Naive thymus-derived CD8-positive, alpha-beta T cell (primary cell): ENCODE measurements at regions not wholly inside any gene's neighbourhood (a gene's known extent, or its start where the extent isn't known, plus 50 kb on each side); places are given as distances from the start of the nearest gene placed in this dataset.

ENCODE experiments used
- ATAC-seq, 2 donors: fragments of 150-1000 bp; cut with Tn5 transposase in 1 of 2; sonication (Bioruptor Pico), chemical (Tn5 transposase) in 1 of 2; 1 replicate in 1 of 2; 2 replicates in 1 of 2; pipeline ENCODE4 v1.10.0; 2021; ENCODE audit warnings: mild to moderate bottlenecking in 2 of 2, moderate library complexity in 2 of 2
- POLR2A ChIA-PET: fragments of 350-600 bp; sonication (Branson Sonifier 250); formaldehyde crosslinking; loops from one replicate; lab custom pipeline; 2021; ENCODE audit warnings: antibody characterized with exemption; lab: Charles Lee
- DNase-seq, 10 donors: peaks; one replicate each; pipeline versions ENCODE4 v3.0.0 to v3.0.0-alpha.2; 2020 to 2022
- H3K27ac Mint-ChIP-seq, 10 donors: one replicate each; pipeline ENCODE4 v1.8.0; 2020 to 2022; ENCODE audit warnings: mild to moderate bottlenecking in 10 of 10, mixed read lengths in 10 of 10, moderate library complexity in 4 of 10, inconsistent platforms in 1 of 10
- H3K27me3 Mint-ChIP-seq, 5 donors: one replicate each; pipeline ENCODE4 v1.8.0; 2021 to 2022; ENCODE audit warnings: mixed read lengths in 5 of 5
- H3K36me3 Mint-ChIP-seq, 3 donors: one replicate each; pipeline ENCODE4 v1.8.0; 2020 to 2022; ENCODE audit warnings: mixed read lengths in 3 of 3, mild to moderate bottlenecking in 2 of 3, inconsistent platforms in 1 of 3
- H3K4me1 Mint-ChIP-seq, 4 donors: one replicate each; pipeline ENCODE4 v1.8.0; 2021 to 2022; ENCODE audit warnings: mixed read lengths in 4 of 4
- H3K4me3 Mint-ChIP-seq, 10 donors: one replicate each; pipeline ENCODE4 v1.8.0; 2020 to 2022; ENCODE audit warnings: mild to moderate bottlenecking in 10 of 10, mixed read lengths in 10 of 10, moderate library complexity in 6 of 10, inconsistent platforms in 1 of 10
- H3K9me3 Mint-ChIP-seq, 9 donors: one replicate each; pipeline ENCODE4 v1.8.0; 2020 to 2022; ENCODE audit warnings: mixed read lengths in 9 of 9, mild to moderate bottlenecking in 3 of 9, inconsistent platforms in 1 of 9, moderate library complexity in 1 of 9

- Mint-ChIP-seq H3K36me3 (no peaks in the 10 kb centered on the region), H3K4me1 (peaks cover 0 to 11% (median 7%) of the 10 kb centered on the region in 4 donors), H3K27me3 (peaks cover 14 to 62% (median 43%) of the 10 kb centered on the region in 5 donors), H3K27ac (no peak overlapping the region), H3K9me3 (no peaks in the 10 kb centered on the region), H3K4me3 (no peak overlapping the region)
- no peak for ATAC-seq
- POLR2A ChIA-PET: no interaction called here
- no peak for DNase-seq
Measured at GRCh38 chr20:51089272-51089781, 66.4 kb upstream of the KCNG1 start.

- DNase-seq (no peak), ATAC-seq (no peak)
- H3K36me3 Mint-ChIP-seq: no peaks in the 10 kb centered on the region
- POLR2A ChIA-PET: no interaction called here
- H3K27me3 Mint-ChIP-seq: peaks cover 20 to 59% (median 45%) of the 10 kb centered on the region in 5 donors
- H3K4me3 Mint-ChIP-seq: no peak overlapping the region
- H3K9me3 Mint-ChIP-seq: no peaks in the 10 kb centered on the region
- no peak overlapping the region for H3K27ac Mint-ChIP-seq
- peaks cover 0 to 7% (median 4%) of the 10 kb centered on the region in 4 donors for H3K4me1 Mint-ChIP-seq
Measured at GRCh38 chr20:51087266-51087665, 64.4 kb upstream of the KCNG1 start.

GRCh38 chr20:51085769-51086168 lies 62.9 kb upstream of the KCNG1 start:
- H3K36me3 Mint-ChIP-seq: no peaks in the 10 kb centered on the region
- POLR2A ChIA-PET: no interaction called here
- H3K4me1 Mint-ChIP-seq: no peaks in the 10 kb centered on the region
- H3K27ac Mint-ChIP-seq: no peak overlapping the region
- no peak for ATAC-seq
- no peak for DNase-seq
- H3K9me3 Mint-ChIP-seq: no peaks in the 10 kb centered on the region
- peaks cover 12 to 55% (median 33%) of the 10 kb centered on the region in 5 donors for H3K27me3 Mint-ChIP-seq
- no peak overlapping the region for H3K4me3 Mint-ChIP-seq

- Mint-ChIP-seq H3K4me1 (no peaks in the 10 kb centered on the region), H3K27me3 (peaks cover 9 to 47% (median 25%) of the 10 kb centered on the region in 5 donors), H3K36me3 (no peaks in the 10 kb centered on the region), H3K9me3 (no peaks in the 10 kb centered on the region), H3K27ac (no peak overlapping the region), H3K4me3 (no peak overlapping the region)
- ATAC-seq (no peak), DNase-seq (no peak)
- POLR2A ChIA-PET: no interaction called here
Measured at GRCh38 chr20:51084593-51085377, 61.9 kb upstream of the KCNG1 start.

- Mint-ChIP-seq H3K27me3 (peaks cover 9 to 45% (median 26%) of the 10 kb centered on the region in 5 donors), H3K9me3 (no peaks in the 10 kb centered on the region), H3K27ac (peak overlapping the region in 1 of 10 donors; percentile 54), H3K4me3 (no peak overlapping the region), H3K4me1 (no peaks in the 10 kb centered on the region), H3K36me3 (no peaks in the 10 kb centered on the region)
- POLR2A ChIA-PET: no interaction called here
- DNase-seq: no peak
- ATAC-seq: no peak
Measured at GRCh38 chr20:51083447-51083846, 60.5 kb upstream of the KCNG1 start.

GRCh38 chr20:51082988-51083387 lies 60.1 kb upstream of the KCNG1 start:
- POLR2A ChIA-PET: no interaction called here
- ATAC-seq (no peak), DNase-seq (no peak)
- Mint-ChIP-seq H3K27me3 (peaks cover 11 to 44% (median 28%) of the 10 kb centered on the region in 5 donors), H3K4me3 (no peak overlapping the region), H3K9me3 (no peaks in the 10 kb centered on the region), H3K4me1 (peaks cover 0 to under 1% (median 0%) of the 10 kb centered on the region in 4 donors), H3K36me3 (no peaks in the 10 kb centered on the region), H3K27ac (no peak overlapping the region)

- H3K27me3 Mint-ChIP-seq: peaks cover 19 to 51% (median 37%) of the 10 kb centered on the region in 5 donors
- H3K4me1 Mint-ChIP-seq: peaks cover 0 to 5% (median 3%) of the 10 kb centered on the region in 4 donors
- DNase-seq: no peak
- no peak overlapping the region for H3K27ac Mint-ChIP-seq
- POLR2A ChIA-PET: no interaction called here
- no peak for ATAC-seq
- no peaks in the 10 kb centered on the region for H3K9me3 Mint-ChIP-seq
- no peak overlapping the region for H3K4me3 Mint-ChIP-seq
- no peaks in the 10 kb centered on the region for H3K36me3 Mint-ChIP-seq
Measured at GRCh38 chr20:51080516-51080915, 57.6 kb upstream of the KCNG1 start.

GRCh38 chr20:51079488-51079887 lies 56.6 kb upstream of the KCNG1 start:
- POLR2A ChIA-PET: interaction anchor here (0.5 kb wide), 1 partner anchor 59 kb away, joined by 3 read pairs; no protein-coding TSS in a partner anchor
- Mint-ChIP-seq H3K27ac (no peak overlapping the region), H3K9me3 (peaks cover 0 to 4% (median 0%) of the 10 kb centered on the region in 9 donors), H3K4me1 (peaks cover 0 to 5% (median 3%) of the 10 kb centered on the region in 4 donors), H3K36me3 (no peaks in the 10 kb centered on the region), H3K4me3 (no peak overlapping the region), H3K27me3 (peaks cover 24 to 60% (median 39%) of the 10 kb centered on the region in 5 donors)
- no peak for DNase-seq
- ATAC-seq: no peak

GRCh38 chr20:51077686-51078060 lies 54.8 kb upstream of the KCNG1 start:
- no peak for DNase-seq
- POLR2A ChIA-PET: no interaction called here
- H3K27me3 Mint-ChIP-seq: peaks cover 23 to 56% (median 36%) of the 10 kb centered on the region in 5 donors
- ATAC-seq: no peak
- H3K4me1 Mint-ChIP-seq: peaks cover 0 to 5% (median 3%) of the 10 kb centered on the region in 4 donors
- H3K4me3 Mint-ChIP-seq: no peak overlapping the region
- H3K36me3 Mint-ChIP-seq: peaks cover 0 to 5% (median 2%) of the 10 kb centered on the region in 3 donors
- H3K27ac Mint-ChIP-seq: peak overlapping the region in 1 of 10 donors; percentile 19
- peaks cover 0 to 8% (median 0%) of the 10 kb centered on the region in 9 donors for H3K9me3 Mint-ChIP-seq

GRCh38 chr20:51076786-51077685 lies 54.1 kb upstream of the KCNG1 start:
- no peak overlapping the region for H3K4me3 Mint-ChIP-seq
- H3K9me3 Mint-ChIP-seq: peaks cover 0 to 8% (median 0%) of the 10 kb centered on the region in 9 donors
- DNase-seq (no peak), ATAC-seq (no peak)
- peaks cover 0 to 5% (median 2%) of the 10 kb centered on the region in 3 donors for H3K36me3 Mint-ChIP-seq
- peaks cover 0 to 5% (median 3%) of the 10 kb centered on the region in 4 donors for H3K4me1 Mint-ChIP-seq
- POLR2A ChIA-PET: no interaction called here
- peaks cover 23 to 56% (median 39%) of the 10 kb centered on the region in 5 donors for H3K27me3 Mint-ChIP-seq
- H3K27ac Mint-ChIP-seq: no peak overlapping the region

GRCh38 chr20:51074062-51074461 lies 51.2 kb upstream of the KCNG1 start:
- Mint-ChIP-seq H3K27ac (peak overlapping the region in 1 of 10 donors; percentile 36), H3K4me1 (peaks cover 0 to 5% (median 3%) of the 10 kb centered on the region in 4 donors), H3K4me3 (no peak overlapping the region), H3K9me3 (peaks cover 0 to 8% (median 0%) of the 10 kb centered on the region in 9 donors), H3K36me3 (peaks cover 0 to 5% (median 2%) of the 10 kb centered on the region in 3 donors), H3K27me3 (peaks cover 29 to 58% (median 43%) of the 10 kb centered on the region in 5 donors)
- DNase-seq: no peak
- no peak for ATAC-seq
- POLR2A ChIA-PET: no interaction called here
